ENCODE measurements at regions not wholly inside any gene's neighbourhood (a gene's known extent, or its start where the extent isn't known, plus 50 kb on each side); places are given as distances from the start of the nearest gene placed in this dataset.

DNA sequence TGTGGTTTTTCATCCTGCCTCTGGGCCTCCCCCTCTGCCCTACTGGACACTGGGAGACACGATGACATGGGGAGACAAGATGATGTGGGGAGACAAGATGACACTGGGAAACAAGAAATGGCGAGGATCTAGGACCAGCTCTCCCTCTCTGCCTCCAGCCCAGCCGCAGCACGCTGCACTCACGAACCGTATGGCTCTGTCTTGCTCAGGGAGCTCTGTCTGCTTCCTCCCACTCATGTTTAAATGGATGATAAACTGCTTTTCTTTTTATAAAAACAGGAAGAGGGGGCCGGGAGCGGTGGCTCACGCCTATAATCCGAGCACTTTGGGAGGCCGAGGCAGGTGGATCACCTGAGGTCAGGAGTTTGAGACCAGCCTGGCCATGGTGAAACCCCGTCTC is 73.7 kb downstream of the SPATA31D1 start:
- Histone ChIP-seq H3K27ac (ENCODE audit: insufficient read length, low read depth, low read length) (no peak overlapping the region), H4K91ac (ENCODE audit: insufficient read length, low read depth, low read length) (no peak overlapping the region), H2AK5ac (ENCODE audit: insufficient read length, low read length) (no peak overlapping the region), H3K79me1 (ENCODE audit: insufficient read depth, low read depth, low read length, poor library complexity, severe bottlenecking) (no peaks in the 10 kb centered on the region), H3K56ac (ENCODE audit: insufficient read length, low read depth, low read length) (no peak overlapping the region), H4K8ac (replicated peaks; ENCODE audit: insufficient read length, low read depth, low read length) (no peak overlapping the region), H3T11ph (ENCODE audit: low read length) (no peak overlapping the region), H3K4me1 (ENCODE audit: insufficient read depth, low read length) (no peaks in the 10 kb centered on the region), H3K23ac (ENCODE audit: insufficient read length, low read depth, low read length) (no peak overlapping the region), H3K23me2 (ENCODE audit: insufficient read length, low read depth, low read length, poor library complexity, severe bottlenecking) (no peaks in the 10 kb centered on the region), H3K18ac (ENCODE audit: insufficient read length, low read depth, low read length) (no peak overlapping the region), H2BK120ac (ENCODE audit: low read depth, low read length, poor library complexity, severe bottlenecking) (no peak overlapping the region), H3K9me3 (ENCODE audit: control insufficient read depth, low read depth, low read length) (no peaks in the 10 kb centered on the region), H3K9ac (ENCODE audit: extremely low read depth, insufficient read length, low read length) (no peak overlapping the region), H3K4me2 (ENCODE audit: insufficient read depth, insufficient read length, low read length) (no peak overlapping the region), H3K79me2 (ENCODE audit: insufficient read depth, low read length) (no peaks in the 10 kb centered on the region), H4K20me1 (ENCODE audit: control insufficient read depth, insufficient read depth, insufficient read length) (no peaks in the 10 kb centered on the region), H3K27me3 (ENCODE audit: insufficient read depth, low read length) (no peaks in the 10 kb centered on the region), H2BK20ac (ENCODE audit: low read depth, low read length, poor library complexity, severe bottlenecking) (no peak overlapping the region), H2AFZ (ENCODE audit: low read length) (no peak overlapping the region), H3K14ac (ENCODE audit: insufficient read depth, low read length) (no peak overlapping the region), H4K5ac (ENCODE audit: insufficient read length, low read depth, low read length) (no peak overlapping the region), H3K4ac (ENCODE audit: low read depth, low read length) (no peak overlapping the region), H2BK5ac (ENCODE audit: insufficient read length, low read length) (no peak overlapping the region), H2BK12ac (ENCODE audit: insufficient read length, low read depth, low read length) (no peak overlapping the region), H2BK15ac (ENCODE audit: low read depth, low read length) (no peak overlapping the region)
- WGBS (ENCODE audit: extremely low coverage, insufficient read length, low lambda C conversion rate) = no CpG with 5 or more reads among the region's 12 CpGs
- no peaks in the 10 kb centered on the region; a peak in 3 of 7 replicates for H3K36me3 Mint-ChIP-seq (ENCODE audit: insufficient read depth in 1 of 3, low read depth in 3 of 3)
- H3K27ac Mint-ChIP-seq = no peak overlapping the region
- peaks cover 0 to 4% of the 10 kb centered on the region in 2 experiments; a peak in 2 of 4 replicates for H3K4me1 Mint-ChIP-seq
- no peak for TF ChIP-seq CTCF (conservative IDR thresholded peaks at IDR 0.05)
- H3K4me3 Mint-ChIP-seq = no peak overlapping the region
- H3K9me3 Mint-ChIP-seq = no peaks in the 10 kb centered on the region; a peak in 2 of 5 replicates
- DNase-seq = no peak
- no peaks in the 10 kb centered on the region for H3K27me3 Mint-ChIP-seq (ENCODE audit: low read depth)
